GM21528 (cell line): ENCODE measurements at regions not wholly inside any gene's neighbourhood (a gene's known extent, or its start where the extent isn't known, plus 50 kb on each side); places are given as distances from the start of the nearest gene placed in this dataset.
"Not testable (repeated sequence)": the region's sequence is repeated elsewhere in the genome, so short reads cannot be mapped to it uniquely, and the experiment has no call there.

ENCODE experiments used
- ATAC-seq: cut with Tn5 transposase; IDR thresholded peaks from one replicate; pipeline ENCODE4 v1.9.1; 2021; ENCODE audit warnings: mild to moderate bottlenecking, moderate library complexity; ENCODE audit not compliant: unreplicated experiment, low FRiP score

GRCh38 chr5:92760550-92760949, 820.5 kb downstream of the NR2F1-AS1 start:
- no peak for ATAC-seq

- no peak for ATAC-seq
These were observed 822.5 kb downstream of the NR2F1-AS1 start for GRCh38 chr5:92758552-92758951.

GRCh38 chr5:92749943-92750342, 831.1 kb downstream of the NR2F1-AS1 start:
- no peak for ATAC-seq

GRCh38 chr5:92748072-92748676, 832.8 kb downstream of the NR2F1-AS1 start:
- no peak for ATAC-seq

DNA sequence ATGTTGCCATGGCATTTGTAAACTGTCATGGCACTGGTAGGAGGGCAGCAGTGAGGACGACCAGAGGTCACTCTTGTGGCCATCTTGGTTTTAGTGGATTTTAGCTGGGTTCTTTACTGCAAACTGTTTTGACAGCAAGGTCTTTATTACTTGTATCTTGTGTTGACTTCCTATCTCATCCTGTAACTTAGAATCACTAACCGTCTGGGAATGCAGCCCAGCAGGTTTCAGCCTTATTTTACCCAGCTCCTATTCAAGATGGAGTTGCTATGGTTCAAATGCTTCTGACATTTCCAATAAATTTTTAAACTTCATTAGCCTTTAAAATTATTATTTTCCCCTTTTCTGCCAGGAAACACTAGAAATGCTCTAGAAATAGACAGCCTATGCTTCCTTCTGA, 839.1 kb downstream of the NR2F1-AS1 start:
- no peak for ATAC-seq

- ATAC-seq, result no peak
These were observed 846.6 kb downstream of the NR2F1-AS1 start for GRCh38 chr5:92734211-92734940.

- no peak for ATAC-seq
These were observed 850.5 kb downstream of the NR2F1-AS1 start for GRCh38 chr5:92730486-92730885.

- ATAC-seq, result no peak
These were observed 851.9 kb downstream of the NR2F1-AS1 start for GRCh38 chr5:92729088-92729487.

DNA sequence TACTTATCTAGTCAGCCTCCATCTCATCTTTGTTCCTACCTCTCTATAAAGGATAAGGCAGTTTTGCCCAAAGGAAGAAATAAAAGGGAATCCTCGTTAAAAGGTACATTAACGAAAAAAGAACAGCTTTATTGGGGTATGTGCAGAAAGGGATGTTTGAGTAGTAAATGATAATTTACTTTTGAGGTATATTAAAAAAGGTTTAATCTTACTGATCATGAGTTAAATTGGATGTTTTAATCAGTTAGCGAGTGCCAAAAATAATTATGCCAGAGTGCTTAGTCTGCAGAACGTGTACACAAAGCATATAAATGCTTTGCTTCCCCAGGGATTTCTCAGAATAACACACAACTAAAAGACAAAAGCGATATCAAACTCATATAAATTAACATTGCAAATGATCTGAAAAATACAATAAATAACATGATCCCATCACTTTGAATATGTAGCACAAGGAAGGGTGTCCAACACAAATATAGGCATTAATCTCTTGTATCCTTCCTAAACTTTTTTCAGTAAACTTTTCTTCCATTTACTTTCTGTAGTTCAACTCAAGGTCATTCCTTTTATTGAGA, 865.0 kb downstream of the NR2F1-AS1 start:
- no peak for ATAC-seq

GRCh38 chr5:92713826-92714225, 867.2 kb downstream of the NR2F1-AS1 start:
- no peak for ATAC-seq

- no peak for ATAC-seq
These were observed 867.7 kb downstream of the NR2F1-AS1 start for GRCh38 chr5:92713335-92713743.

DNA sequence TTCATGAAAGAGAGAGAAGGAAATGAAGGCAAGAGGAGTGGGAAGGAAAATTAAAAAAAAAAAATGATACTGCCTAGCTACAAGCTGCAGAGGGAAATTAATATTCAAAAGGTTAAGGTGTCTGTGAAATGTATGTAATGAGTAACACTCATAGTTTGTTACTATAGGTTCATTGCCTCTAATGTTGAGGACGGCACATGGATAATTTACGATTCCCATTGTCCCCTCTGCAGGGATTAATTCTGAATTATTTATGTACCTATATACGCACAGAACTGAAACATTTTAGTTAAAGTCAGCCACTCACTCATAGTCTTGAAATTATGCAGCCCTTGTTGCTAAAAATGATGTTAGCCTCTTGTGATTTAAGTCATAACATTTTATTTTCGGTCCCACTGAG, 869.1 kb downstream of the NR2F1-AS1 start:
- ATAC-seq, result no peak

DNA sequence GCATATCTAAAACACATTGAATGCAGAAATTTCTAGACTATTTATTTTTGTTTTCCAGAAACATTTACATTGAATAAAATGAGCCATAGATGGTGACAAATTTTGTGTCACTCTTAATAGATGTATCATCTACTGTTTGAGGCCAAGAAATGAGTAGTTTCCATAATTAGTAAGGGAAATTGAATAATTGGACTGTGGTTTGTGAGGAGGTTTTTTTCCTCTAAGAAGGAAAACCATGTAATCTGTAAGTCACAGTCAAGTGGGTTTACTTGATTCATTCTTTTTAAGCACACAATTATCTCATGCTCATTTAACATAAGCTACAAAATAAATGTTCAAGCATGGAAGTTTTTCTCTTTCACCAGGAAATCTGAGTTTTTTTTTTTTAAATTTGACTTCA, 876.4 kb downstream of the NR2F1-AS1 start:
- ATAC-seq, result no peak

GRCh38 chr5:92703976-92704375, 877.0 kb downstream of the NR2F1-AS1 start:
- ATAC-seq, result no peak

DNA sequence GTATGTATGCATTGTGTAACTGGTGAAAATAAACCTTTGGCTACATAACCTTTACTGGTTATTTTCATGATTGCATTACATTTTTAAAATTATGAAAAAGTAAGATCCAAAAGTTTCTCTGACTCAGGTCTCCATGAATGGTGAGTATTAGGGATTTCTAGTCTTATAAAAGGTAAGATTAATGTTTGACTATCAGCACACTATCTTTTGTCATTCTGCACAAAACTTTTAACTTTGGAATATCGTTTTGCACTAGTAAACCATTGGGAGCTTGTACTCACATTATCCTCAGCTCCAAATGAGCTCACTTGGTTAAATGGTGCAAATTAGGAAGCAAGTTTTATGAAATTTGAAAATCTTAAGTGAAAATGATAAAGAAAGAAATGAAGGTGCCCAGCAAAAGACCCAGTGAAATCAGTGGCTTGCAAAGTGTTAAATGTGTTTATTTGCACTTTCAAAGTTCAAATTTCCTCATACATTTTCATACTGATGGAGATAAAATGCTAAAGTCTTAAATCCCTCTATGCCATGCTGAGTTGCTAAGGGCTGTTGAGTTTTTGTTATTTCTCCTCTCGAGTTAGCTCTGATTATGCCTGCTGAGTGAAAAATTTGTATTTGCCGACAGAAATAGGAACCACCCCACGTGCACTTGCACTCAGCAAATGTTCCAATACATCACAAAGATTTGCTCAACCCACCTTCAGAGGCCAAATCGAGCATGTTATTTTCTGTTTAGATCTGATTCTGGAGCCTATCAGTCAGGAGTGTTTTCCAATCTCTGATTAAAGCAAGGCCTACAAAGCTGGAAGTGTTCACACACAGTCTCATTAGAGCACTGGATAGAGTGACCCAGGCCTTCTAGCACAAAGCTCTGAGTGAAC, 885.7 kb downstream of the NR2F1-AS1 start:
- no peak for ATAC-seq

DNA sequence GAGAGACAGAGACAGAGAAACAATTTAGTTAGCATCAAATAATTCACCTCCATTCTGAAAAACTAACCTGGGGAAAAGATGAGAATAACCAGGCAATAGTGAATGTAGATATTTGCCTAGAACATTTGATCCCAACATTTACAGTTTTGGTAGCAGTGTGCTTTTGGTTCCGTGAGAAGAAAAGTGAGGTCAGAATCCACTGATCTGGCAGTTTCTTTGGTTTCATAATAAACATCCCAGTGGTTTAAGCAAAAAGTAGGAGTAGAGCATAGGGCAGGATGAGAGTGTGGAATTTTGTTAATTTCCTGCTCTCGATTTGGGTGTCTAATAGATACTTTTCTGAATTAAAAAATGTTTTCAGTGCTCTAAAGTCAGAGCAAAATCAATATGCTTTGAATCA, 887.0 kb downstream of the NR2F1-AS1 start:
- ATAC-seq, result no peak

GRCh38 chr5:92691955-92692354, 889.1 kb downstream of the NR2F1-AS1 start:
- ATAC-seq, result not testable (repeated sequence)

GRCh38 chr5:92687821-92688722, 892.9 kb downstream of the NR2F1-AS1 start:
- no peak for ATAC-seq

DNA sequence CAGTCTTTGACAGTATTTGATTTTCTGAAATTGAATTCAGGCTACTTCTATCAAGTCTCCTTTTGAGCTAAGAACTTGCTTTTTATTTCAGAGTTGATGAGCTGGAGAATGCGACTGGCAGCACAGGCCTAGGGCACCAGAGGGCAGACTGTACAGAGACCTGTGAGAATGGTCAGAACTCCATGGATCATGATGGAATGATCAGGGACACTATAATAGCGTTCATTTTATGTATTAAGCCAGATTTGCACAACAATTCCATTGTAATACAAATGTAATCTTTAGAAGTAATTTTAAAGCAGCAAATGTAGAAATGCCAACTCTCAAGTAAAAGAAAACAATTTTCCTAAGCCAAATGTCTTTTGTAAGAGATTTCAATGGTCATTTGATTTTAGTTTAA, 902.4 kb downstream of the NR2F1-AS1 start:
- no peak for ATAC-seq
